DND-41 (cell line): ENCODE measurements at regions not wholly inside any gene's neighbourhood (a gene's known extent, or its start where the extent isn't known, plus 50 kb on each side); places are given as distances from the start of the nearest gene placed in this dataset.

Source experiments
- ATAC-seq: fragments of 200-7000 bp; cut with Tn5 transposase; 3 replicates; pipeline ENCODE4 v1.9.1; 2021; ENCODE audit warnings: low read depth; ENCODE audit not compliant: insufficient read depth
- DNase-seq: peaks from one replicate; pipeline ENCODE4 v3.0.0-alpha.2; 2020
- H2AFZ ChIP-seq: 2 replicates; pipeline ENCODE4 v1.6.0; 2012; ENCODE audit warnings: low read depth, low read length
- H3K27ac ChIP-seq: 2 replicates; pipeline ENCODE4 v1.5.1; 2012; ENCODE audit warnings: low read length, inconsistent platforms
- H3K27me3 ChIP-seq: fragments of 200-600 bp; sonication (generic); 2 replicates; pipeline ENCODE4 v1.6.0; 2012; ENCODE audit warnings: low read length, mild to moderate bottlenecking, inconsistent platforms; ENCODE audit not compliant: insufficient read depth, poor library complexity
- H3K36me3 ChIP-seq: 2 replicates; pipeline ENCODE4 v1.5.1; 2012; ENCODE audit warnings: low read length, inconsistent platforms; ENCODE audit not compliant: insufficient read depth
- H3K4me1 ChIP-seq: 2 replicates; pipeline ENCODE4 v1.5.1; 2012; ENCODE audit warnings: mild to moderate bottlenecking, low read length; ENCODE audit not compliant: insufficient read depth
- H3K4me2 ChIP-seq: 2 replicates; pipeline ENCODE4 v1.6.0; 2012; ENCODE audit warnings: mild to moderate bottlenecking, moderate library complexity, low read length, inconsistent platforms; ENCODE audit not compliant: insufficient read depth
- H3K4me3 ChIP-seq, 2 experiments: fragments of 200-600 bp in 1 of 2; shearing (Covaris generic) in 1 of 2; 2 replicates each; pipeline ENCODE4 v1.5.1; 2012 to 2016; ENCODE audit warnings: inconsistent platforms in 2 of 2, low read length in 2 of 2, mild to moderate bottlenecking in 2 of 2, low read depth in 1 of 2, moderate library complexity in 1 of 2
- H3K79me2 ChIP-seq: 2 replicates; pipeline ENCODE4 v1.6.0; 2012; ENCODE audit warnings: low read length, inconsistent platforms; ENCODE audit not compliant: insufficient read depth
- H3K9ac ChIP-seq: 2 replicates; pipeline ENCODE4 v1.6.0; 2012; ENCODE audit warnings: low read depth, mild to moderate bottlenecking, inconsistent platforms, low read length, moderate library complexity
- H3K9me3 ChIP-seq: 2 replicates; pipeline ENCODE4 v1.5.1; 2012; ENCODE audit warnings: low read length, moderate library complexity, mild to moderate bottlenecking, inconsistent platforms; ENCODE audit not compliant: insufficient read depth, severe bottlenecking
- H4K20me1 ChIP-seq: 2 replicates; pipeline ENCODE4 v1.6.0; 2012; ENCODE audit warnings: low read length; ENCODE audit not compliant: insufficient read depth
- EZH2 ChIP-seq: IDR thresholded peaks from 3 replicates; pipeline ENCODE4 v1.6.1; 2012; ENCODE audit warnings: borderline replicate concordance, low read depth, mild to moderate bottlenecking, moderate library complexity, low read length, inconsistent platforms; ENCODE audit not compliant: severe bottlenecking
- TF ChIP-seq, protein P1 (sequence below): IDR thresholded peaks from 2 replicates; pipeline ENCODE4 v1.5.1; 2012; ENCODE audit warnings: borderline replicate concordance, low read length, moderate library complexity, mild to moderate bottlenecking; ENCODE audit not compliant: poor library complexity, severe bottlenecking; ENCODE audit errors: extremely low read depth

DNA sequence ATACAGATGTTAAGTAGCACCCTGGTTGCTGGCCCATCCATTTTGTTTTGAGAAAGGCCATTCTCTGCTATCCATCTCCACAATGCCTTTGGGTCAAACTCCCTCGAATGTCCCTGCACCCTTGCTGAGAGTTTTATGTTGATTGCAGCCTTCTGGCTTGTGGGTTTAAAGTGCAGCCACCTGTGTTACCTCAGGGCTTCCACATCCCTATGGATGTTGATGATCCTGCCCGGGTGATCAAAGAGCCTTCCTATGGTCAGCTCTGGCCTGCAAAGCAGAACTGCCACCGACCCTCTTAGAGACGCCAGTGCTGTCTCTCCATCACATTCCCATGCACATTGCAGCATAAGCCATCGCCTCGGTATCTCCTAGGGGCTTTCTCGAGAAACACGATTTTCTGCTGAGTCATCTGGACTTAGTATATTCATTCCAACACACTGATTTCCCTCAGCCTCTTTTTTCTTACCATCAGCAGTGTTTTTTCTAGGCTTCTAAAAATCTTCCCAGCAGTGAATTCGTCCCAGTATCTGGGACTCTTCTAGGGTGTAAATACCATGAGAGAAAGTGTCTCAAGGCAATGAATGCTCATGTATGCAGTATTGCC is 585.7 kb upstream of the TMEM132C start:
- TF ChIP-seq EZH2, result no peak
- TF ChIP-seq, protein P1, sequence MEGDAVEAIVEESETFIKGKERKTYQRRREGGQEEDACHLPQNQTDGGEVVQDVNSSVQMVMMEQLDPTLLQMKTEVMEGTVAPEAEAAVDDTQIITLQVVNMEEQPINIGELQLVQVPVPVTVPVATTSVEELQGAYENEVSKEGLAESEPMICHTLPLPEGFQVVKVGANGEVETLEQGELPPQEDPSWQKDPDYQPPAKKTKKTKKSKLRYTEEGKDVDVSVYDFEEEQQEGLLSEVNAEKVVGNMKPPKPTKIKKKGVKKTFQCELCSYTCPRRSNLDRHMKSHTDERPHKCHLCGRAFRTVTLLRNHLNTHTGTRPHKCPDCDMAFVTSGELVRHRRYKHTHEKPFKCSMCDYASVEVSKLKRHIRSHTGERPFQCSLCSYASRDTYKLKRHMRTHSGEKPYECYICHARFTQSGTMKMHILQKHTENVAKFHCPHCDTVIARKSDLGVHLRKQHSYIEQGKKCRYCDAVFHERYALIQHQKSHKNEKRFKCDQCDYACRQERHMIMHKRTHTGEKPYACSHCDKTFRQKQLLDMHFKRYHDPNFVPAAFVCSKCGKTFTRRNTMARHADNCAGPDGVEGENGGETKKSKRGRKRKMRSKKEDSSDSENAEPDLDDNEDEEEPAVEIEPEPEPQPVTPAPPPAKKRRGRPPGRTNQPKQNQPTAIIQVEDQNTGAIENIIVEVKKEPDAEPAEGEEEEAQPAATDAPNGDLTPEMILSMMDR, result no peak
- Histone ChIP-seq H3K27me3 (no peaks in the 10 kb centered on the region), H3K79me2 (no peaks in the 10 kb centered on the region), H3K4me3 (no peak overlapping the region), H3K4me1 (no peaks in the 10 kb centered on the region), H3K9me3 (no peaks in the 10 kb centered on the region), H2AFZ (no peak overlapping the region), H3K36me3 (no peaks in the 10 kb centered on the region), H4K20me1 (no peaks in the 10 kb centered on the region), H3K4me2 (no peak overlapping the region), H3K9ac (no peak overlapping the region), H3K27ac (no peak overlapping the region)
- ATAC-seq, result no peak
- DNase-seq, result no peak

DNA sequence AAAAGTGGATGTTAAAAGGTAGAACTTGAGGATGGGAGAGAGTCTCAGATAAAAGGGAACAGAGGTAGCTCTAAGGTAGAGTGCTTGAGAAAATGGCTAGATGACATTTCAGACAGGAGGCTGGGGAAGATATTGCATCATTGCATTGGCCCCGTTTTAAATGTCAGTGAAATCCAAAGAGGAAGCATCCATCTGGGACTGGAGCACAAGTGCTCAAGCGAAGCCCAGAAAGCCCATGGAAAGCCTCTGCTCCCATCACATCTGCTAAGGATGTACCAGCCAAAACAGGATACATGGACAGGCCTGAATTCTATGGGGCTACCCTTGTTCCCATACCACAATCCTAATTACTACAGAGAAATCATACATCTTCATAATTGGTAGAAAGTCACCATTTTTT is 581.5 kb upstream of the TMEM132C start:
- TF ChIP-seq, protein P1, result no peak
- TF ChIP-seq EZH2, result no peak
- ATAC-seq, result no peak
- Histone ChIP-seq H3K4me3 (no peak overlapping the region), H3K27ac (no peak overlapping the region), H3K79me2 (no peaks in the 10 kb centered on the region), H3K4me1 (no peaks in the 10 kb centered on the region), H3K36me3 (no peaks in the 10 kb centered on the region), H3K9me3 (no peaks in the 10 kb centered on the region), H3K4me2 (no peak overlapping the region), H3K9ac (no peak overlapping the region), H4K20me1 (no peaks in the 10 kb centered on the region), H3K27me3 (no peaks in the 10 kb centered on the region), H2AFZ (no peak overlapping the region)
- DNase-seq, result no peak

DNA sequence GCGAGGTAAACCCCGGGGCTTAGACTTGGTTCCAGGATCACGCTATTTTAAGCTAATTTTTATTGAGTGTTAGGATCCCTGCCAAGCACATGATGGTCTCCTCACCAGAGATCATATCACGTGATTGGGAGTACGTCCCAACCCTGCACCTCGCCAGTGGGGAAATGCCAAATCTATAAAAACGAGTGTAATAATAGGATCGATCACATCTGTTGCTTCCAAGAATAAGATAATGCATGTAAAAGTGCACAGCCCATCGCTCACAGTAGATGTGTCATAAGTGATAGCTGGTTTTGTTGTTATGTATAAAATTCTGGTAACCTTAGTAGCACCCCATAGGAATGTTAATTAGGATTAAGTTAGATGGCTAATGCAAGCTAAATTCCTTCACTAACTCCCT is 581.0 kb upstream of the TMEM132C start:
- Histone ChIP-seq H3K27ac (no peak overlapping the region), H3K4me1 (no peaks in the 10 kb centered on the region), H3K36me3 (no peaks in the 10 kb centered on the region), H3K27me3 (no peaks in the 10 kb centered on the region), H3K4me2 (no peak overlapping the region), H3K4me3 (no peak overlapping the region), H4K20me1 (no peaks in the 10 kb centered on the region), H2AFZ (no peak overlapping the region), H3K9ac (no peak overlapping the region), H3K9me3 (no peaks in the 10 kb centered on the region), H3K79me2 (no peaks in the 10 kb centered on the region)
- no peak for TF ChIP-seq EZH2
- TF ChIP-seq, protein P1, result no peak
- ATAC-seq (no peak), DNase-seq (no peak)
